Heart right ventricle (tissue), 16 donors: ENCODE measurements at regions not wholly inside any gene's neighbourhood (a gene's known extent, or its start where the extent isn't known, plus 50 kb on each side); places are given as distances from the start of the nearest gene placed in this dataset.

Experiments
- ATAC-seq, 8 donors: fragments of 200-7000 bp; cut with Tn5 transposase; one replicate each; pipeline ENCODE4 v1.9.1; 2020; ENCODE audit warnings: mild to moderate bottlenecking in 8 of 8, moderate library complexity in 8 of 8, moderate number of reproducible peaks in 1 of 8
- DNase-seq, 2 donors: peaks; one replicate each; pipeline ENCODE4 v3.0.0-alpha.2; 2020
- H3K27ac ChIP-seq, 10 donors: fragments of 200-600 bp; sonication (generic) in 2 of 10; one replicate each; pipeline versions ENCODE4 v1.5.0 to v1.8.0; 2020 to 2022; ENCODE audit warnings: mild to moderate bottlenecking in 3 of 10
- H3K27me3 ChIP-seq, 7 donors: fragments of 200-600 bp; one replicate each; pipeline ENCODE4 v1.8.0; 2021 to 2022; ENCODE audit warnings: mild to moderate bottlenecking in 2 of 7
- H3K36me3 ChIP-seq, 9 donors: fragments of 200-600 bp; sonication (generic) in 1 of 9; one replicate each; pipeline versions ENCODE4 v1.5.0 to v1.8.0; 2020 to 2022; ENCODE audit warnings: mild to moderate bottlenecking in 2 of 9
- H3K4me1 ChIP-seq, 9 donors: fragments of 200-600 bp; sonication (generic) in 1 of 9; one replicate each; pipeline versions ENCODE4 v1.5.0 to v1.8.0; 2020 to 2022; ENCODE audit warnings: mild to moderate bottlenecking in 4 of 9
- H3K4me3 ChIP-seq, 10 donors: fragments of 200-600 bp; sonication (generic) in 2 of 10; one replicate each; pipeline versions ENCODE4 v1.5.0 to v1.8.0; 2020 to 2022; ENCODE audit warnings: mild to moderate bottlenecking in 7 of 10, moderate library complexity in 2 of 10
- H3K9me3 ChIP-seq, 11 donors: fragments of 200-600 bp in 10 of 11; sonication (generic) in 2 of 11; one replicate each; pipeline versions ENCODE4 v1.5.0 to v1.8.0; 2013 to 2022; ENCODE audit warnings: mild to moderate bottlenecking in 2 of 11, control low read depth in 1 of 11, moderate library complexity in 1 of 11
- CTCF ChIP-seq, 9 donors: fragments of 200-600 bp; sonication (generic) in 2 of 9; IDR thresholded peaks; one replicate each; pipeline versions ENCODE4 v1.5.0 to v1.8.0; 2021 to 2022; ENCODE audit warnings: antibody characterized with exemption in 9 of 9, mild to moderate bottlenecking in 5 of 9, moderate library complexity in 1 of 9
- WGBS, 2 donors: extraction: QIAGEN DNeasy Blood & Tissue Kit; methylation state at CpG; one replicate each; pipeline ENCODE4 v1.1.7; 2013; ENCODE audit warnings: inconsistent platforms in 1 of 2; 5-methylcytosine and 5-hydroxymethylcytosine counted together
- intact Hi-C, 10 donors: fragments of 100-400 bp; cut with DNase I; formaldehyde crosslinking; loops; one replicate each; pipeline versions ENCODE4 v1.11.1 to v1.14.2; 2022
- donor health status: Arrhythmogenic right ventricular cardiomyopathy.
- donor health status: ischemic (EF 13 %, LVEDD 7.1; RV severe dilation, severe dysfunction).
- donor health status: healthy with polysubstance abuse.
- donor health status: DM: no; HTN: yes; CAD: no.
- donor health status: DM: no; HTN: no; CAD: no.
- donor health status: ischemic (EF 25% LVEDD 6.9; RV normal size, moderate dysfunction).
- donor health status: ischemic (EF 25% LVEDD 5.7; RV mildly dilated, moderate dysfunction).
- donor health status: healthy.
- donor health status: DM: yes; HTN: yes; CAD: no.
- donor health status: Ischemic cardiomyopathy.
- donor health status: ischemic (EF 35%, LVEDD 5.7; RV mildly dilated, moderate dysfunction).
- donor health status: nonischemic (EF 11% LVEDD 7.7; RV severe dilation, severe dysfunction).
- donor health status: DM: yes; HTN: yes; CAD: no.
- donor health status: PGD.
- donor health status: ischemic (EF 29% LVEDD 5.4; RV normal size, mild dysfunction).
- donor health status: nonischemic (EF 23%, LVEDD 6.1; RV moderate dilation, normal function).

GRCh38 chr1:95171270-95172245 is 54.4 kb downstream of the TLCD4 start:
- Histone ChIP-seq H3K9me3 (no peaks in the 10 kb centered on the region), H3K4me3 (no peak overlapping the region), H3K4me1 (peaks cover 0 to 22% (median 0%) of the 10 kb centered on the region in 9 donors), H3K27me3 (no peaks in the 10 kb centered on the region), H3K27ac (peak overlapping the region in 1 of 10 donors; percentile 13), H3K36me3 (peaks cover 0 to 19% (median 0%) of the 10 kb centered on the region in 9 donors)
- intact Hi-C loops = no loop called here
- WGBS, 2 donors = 77 to 80% methylated on average over 7 of the region's 7 CpGs
- DNase-seq (no peak), ATAC-seq (peak in 3 of 8 donors; percentile 34 to 56 (median 38))
- no peak for TF ChIP-seq CTCF (IDR thresholded peaks at IDR 0.05)

GRCh38 chr1:95176861-95177260 is 57.1 kb upstream of the RWDD3 start:
- ATAC-seq (no peak), DNase-seq (no peak)
- TF ChIP-seq CTCF (IDR thresholded peaks at IDR 0.05) = no peak
- Histone ChIP-seq H3K36me3 (peaks cover 0 to 19% (median 0%) of the 10 kb centered on the region in 9 donors), H3K9me3 (no peaks in the 10 kb centered on the region), H3K27ac (no peak overlapping the region), H3K27me3 (no peaks in the 10 kb centered on the region), H3K4me3 (no peak overlapping the region), H3K4me1 (peaks cover 0 to 31% (median 10%) of the 10 kb centered on the region in 9 donors)
- intact Hi-C loops = no loop called here

GRCh38 chr1:95179205-95179986 is 54.6 kb upstream of the RWDD3 start:
- TF ChIP-seq CTCF (IDR thresholded peaks at IDR 0.05) = no peak
- intact Hi-C loops = no loop called here
- H3K9me3 ChIP-seq = no peaks in the 10 kb centered on the region
- H3K27ac ChIP-seq = peak overlapping the region in 6 of 10 donors; percentile 5 to 59 (median 14)
- peaks cover 0 to 15% (median 0%) of the 10 kb centered on the region in 9 donors for H3K36me3 ChIP-seq
- H3K27me3 ChIP-seq = no peaks in the 10 kb centered on the region
- DNase-seq (peak in 1 of 2 donors; percentile 17), ATAC-seq (peak in 5 of 8 donors; percentile 66 to 77 (median 72))
- 48 to 66% methylated on average over 2 of the region's 2 CpGs for WGBS, 2 donors
- H3K4me3 ChIP-seq = no peak overlapping the region
- H3K4me1 ChIP-seq = peaks cover 0 to 31% (median 10%) of the 10 kb centered on the region in 9 donors

- H3K27me3 ChIP-seq = no peaks in the 10 kb centered on the region
- intact Hi-C loops = no loop called here
- peaks cover 0 to 7% (median 0%) of the 10 kb centered on the region in 9 donors for H3K36me3 ChIP-seq
- TF ChIP-seq CTCF (IDR thresholded peaks at IDR 0.05) = no peak
- peak overlapping the region in 2 of 10 donors; percentile 17 to 43 for H3K27ac ChIP-seq
- H3K9me3 ChIP-seq = no peaks in the 10 kb centered on the region
- H3K4me1 ChIP-seq = peaks cover 0 to 31% (median 10%) of the 10 kb centered on the region in 9 donors
- H3K4me3 ChIP-seq = no peak overlapping the region
- DNase-seq = no peak
- 95% methylated on average over 2 of the region's 2 CpGs for WGBS, 2 donors
- ATAC-seq = no peak
Measured at GRCh38 chr1:95180371-95180770, 53.6 kb upstream of the RWDD3 start.
